Testis (tissue), 2 donors: ENCODE measurements at regions not wholly inside any gene's neighbourhood (a gene's known extent, or its start where the extent isn't known, plus 50 kb on each side); places are given as distances from the start of the nearest gene placed in this dataset.

ENCODE experiments used
- CTCF ChIP-seq, 3 experiments: fragments of 450-650 bp in 2 of 3; fragments of 200-600 bp in 1 of 3; sonication (generic) in 1 of 3; IDR thresholded peaks; one replicate each; pipeline ENCODE4 v1.5.1; 2016 to 2019; ENCODE audit warnings: antibody characterized with exemption in 3 of 3, mild to moderate bottlenecking in 2 of 3, moderate library complexity in 1 of 3
- POLR2A ChIP-seq: fragments of 450-650 bp; IDR thresholded peaks from one replicate; pipeline ENCODE4 v1.6.1; 2017; ENCODE audit warnings: antibody characterized with exemption, mild to moderate bottlenecking, moderate library complexity

GRCh38 chr5:145393426-145393825 is 441.7 kb downstream of the PRELID2 start:
- TF ChIP-seq CTCF (IDR thresholded peaks at IDR 0.05), result no peak
- TF ChIP-seq POLR2A, result no peak
